Loucy (cell line): ENCODE measurements at regions not wholly inside any gene's neighbourhood (a gene's known extent, or its start where the extent isn't known, plus 50 kb on each side); places are given as distances from the start of the nearest gene placed in this dataset.

Source experiments
- EZH2phosphoT487 ChIP-seq: fragments of 200-600 bp; IDR thresholded peaks from 2 replicates; pipeline ENCODE4 v1.6.1; 2018; ENCODE audit warnings: antibody characterized with exemption, mild to moderate bottlenecking, moderate library complexity, borderline replicate concordance
- TF ChIP-seq, protein P1 (sequence below): fragments of 200-600 bp; sonication (generic); conservative IDR thresholded peaks from 2 replicates; pipeline ENCODE4 v1.5.1; 2014; ENCODE audit warnings: mild to moderate bottlenecking, antibody characterized with exemption, low read length

DNA sequence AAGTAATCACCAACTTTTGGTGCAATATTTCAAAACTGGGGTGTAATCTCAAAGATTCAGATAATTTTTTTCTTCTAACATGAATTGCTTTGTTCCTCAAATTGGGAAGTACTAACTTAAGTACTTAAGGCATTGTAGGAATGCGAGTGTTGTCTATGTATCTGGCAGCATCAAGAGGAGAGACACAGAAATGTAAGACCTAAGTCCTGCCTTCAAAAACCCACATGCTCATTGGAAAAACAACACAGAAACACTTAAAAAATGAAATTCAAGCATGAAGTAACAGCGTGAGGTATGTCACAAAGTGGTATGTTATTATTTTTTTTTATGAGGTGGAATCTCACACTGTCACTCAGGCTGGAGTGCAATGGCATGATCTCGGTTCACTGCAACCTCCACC lies 288.5 kb downstream of the ZEB1 start:
- TF ChIP-seq, protein P1, sequence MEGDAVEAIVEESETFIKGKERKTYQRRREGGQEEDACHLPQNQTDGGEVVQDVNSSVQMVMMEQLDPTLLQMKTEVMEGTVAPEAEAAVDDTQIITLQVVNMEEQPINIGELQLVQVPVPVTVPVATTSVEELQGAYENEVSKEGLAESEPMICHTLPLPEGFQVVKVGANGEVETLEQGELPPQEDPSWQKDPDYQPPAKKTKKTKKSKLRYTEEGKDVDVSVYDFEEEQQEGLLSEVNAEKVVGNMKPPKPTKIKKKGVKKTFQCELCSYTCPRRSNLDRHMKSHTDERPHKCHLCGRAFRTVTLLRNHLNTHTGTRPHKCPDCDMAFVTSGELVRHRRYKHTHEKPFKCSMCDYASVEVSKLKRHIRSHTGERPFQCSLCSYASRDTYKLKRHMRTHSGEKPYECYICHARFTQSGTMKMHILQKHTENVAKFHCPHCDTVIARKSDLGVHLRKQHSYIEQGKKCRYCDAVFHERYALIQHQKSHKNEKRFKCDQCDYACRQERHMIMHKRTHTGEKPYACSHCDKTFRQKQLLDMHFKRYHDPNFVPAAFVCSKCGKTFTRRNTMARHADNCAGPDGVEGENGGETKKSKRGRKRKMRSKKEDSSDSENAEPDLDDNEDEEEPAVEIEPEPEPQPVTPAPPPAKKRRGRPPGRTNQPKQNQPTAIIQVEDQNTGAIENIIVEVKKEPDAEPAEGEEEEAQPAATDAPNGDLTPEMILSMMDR, result no peak
- no peak for TF ChIP-seq EZH2phosphoT487
